NCI-H345 (cell line): ENCODE measurements at regions not wholly inside any gene's neighbourhood (a gene's known extent, or its start where the extent isn't known, plus 50 kb on each side); places are given as distances from the start of the nearest gene placed in this dataset.

ENCODE experiments used
- DNase-seq: peaks from one replicate; lab custom pipeline; 2025; lab: John Stamatoyannopoulos, UW

DNA sequence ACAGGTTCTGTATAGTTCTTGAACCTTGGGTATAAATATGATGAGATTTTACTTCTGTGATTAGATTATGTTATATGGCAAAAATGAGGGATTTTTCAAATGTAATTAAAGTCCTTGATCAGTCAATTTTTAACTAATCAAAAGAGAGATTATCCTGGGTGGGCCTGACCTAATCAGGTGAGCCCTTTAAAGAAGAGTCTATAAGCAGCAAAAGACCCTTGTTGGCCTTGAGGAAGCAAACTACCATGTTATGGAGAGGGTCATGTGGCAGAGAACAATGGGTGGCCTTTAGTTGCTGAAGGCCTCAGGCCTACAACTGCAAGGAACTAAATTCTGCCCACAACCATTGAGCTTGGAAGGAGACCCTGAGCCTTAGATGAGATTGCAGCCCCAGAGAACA is 102.5 kb upstream of the RIPOR2 start:
- DNase-seq: no peak

- DNase-seq: no peak
Measured at GRCh38 chr6:25038999-25039398, 103.2 kb upstream of the RIPOR2 start.

DNA sequence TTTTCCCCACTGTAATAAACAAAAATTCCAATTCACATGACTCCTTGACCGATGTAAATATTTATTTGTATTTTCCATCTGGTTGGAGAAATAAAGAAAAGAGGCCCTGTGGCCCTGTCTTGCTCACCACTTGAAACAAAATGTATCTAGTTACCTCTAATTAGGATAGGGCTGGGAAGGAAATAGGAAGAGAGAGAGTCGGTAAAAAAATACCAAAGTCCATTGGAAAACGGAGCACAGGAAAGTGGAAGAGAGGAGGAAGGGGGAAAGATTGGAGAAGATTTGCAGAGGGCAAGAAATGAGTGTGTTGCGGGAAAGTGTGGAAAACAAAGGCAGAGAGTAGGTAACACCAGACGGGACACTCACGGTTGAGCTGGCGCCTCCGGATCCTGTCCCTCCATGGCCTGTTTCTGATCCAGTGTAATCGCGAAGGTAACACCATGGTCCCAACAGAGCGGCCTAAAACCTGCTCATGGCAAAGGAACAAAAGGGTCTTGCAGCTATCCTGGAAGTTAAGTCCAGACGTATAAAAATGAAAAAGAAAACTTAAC is 105.8 kb upstream of the RIPOR2 start:
- DNase-seq: no peak

GRCh38 chr6:25042036-25042521 is 106.3 kb upstream of the RIPOR2 start:
- no peak for DNase-seq

- DNase-seq: no peak
Measured at GRCh38 chr6:25042536-25042935, 106.8 kb upstream of the RIPOR2 start.

GRCh38 chr6:25042984-25043725 is 107.4 kb upstream of the RIPOR2 start:
- no peak for DNase-seq

GRCh38 chr6:25043892-25044291 is 108.1 kb upstream of the RIPOR2 start:
- no peak for DNase-seq

- no peak for DNase-seq
Measured at GRCh38 chr6:25046942-25047341, 111.2 kb upstream of the RIPOR2 start.

- DNase-seq: no peak
Measured at GRCh38 chr6:25050356-25050755, 114.6 kb upstream of the RIPOR2 start.

DNA sequence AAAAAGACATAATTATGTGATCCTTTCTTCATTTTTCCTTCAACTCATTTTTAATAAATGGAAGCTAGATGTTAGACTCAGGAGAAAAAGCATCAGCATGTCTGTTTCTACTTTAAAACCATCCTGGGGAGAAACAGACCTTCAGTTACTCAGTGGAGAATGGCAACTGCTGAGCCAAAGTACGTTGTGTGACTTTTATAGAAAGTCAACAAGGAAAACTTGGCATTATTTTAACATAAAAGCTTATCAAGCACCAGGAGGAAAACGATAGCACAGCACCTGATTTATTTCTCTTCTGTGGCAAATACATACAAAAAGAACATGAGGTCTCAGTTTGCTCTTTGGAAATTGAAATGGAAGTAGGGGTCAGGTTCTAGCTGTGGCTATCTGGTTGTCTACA is 115.3 kb upstream of the RIPOR2 start:
- no peak for DNase-seq

DNA sequence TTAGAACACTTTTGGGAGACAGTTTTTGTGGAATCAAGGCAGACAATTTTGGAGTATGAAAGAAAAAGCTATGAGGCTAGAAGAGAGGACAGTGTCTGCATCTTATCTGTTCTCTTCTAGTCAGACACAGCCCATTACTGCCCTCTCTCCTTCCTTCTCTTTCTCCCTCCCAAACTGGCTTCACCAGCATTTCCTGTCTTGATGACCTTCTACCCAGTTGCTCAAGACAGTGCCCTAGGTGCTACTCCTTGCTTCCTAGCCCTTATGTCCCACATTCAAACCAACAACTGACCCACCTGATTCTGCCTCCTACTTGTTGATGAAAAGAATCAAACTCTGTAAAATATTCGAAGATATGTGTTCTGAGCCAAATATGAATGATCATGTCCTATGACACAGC is 116.4 kb upstream of the RIPOR2 start:
- DNase-seq: no peak

GRCh38 chr6:25053875-25054371 is 118.2 kb upstream of the RIPOR2 start:
- no peak for DNase-seq

- no peak for DNase-seq
Measured at GRCh38 chr6:25054469-25054868, 118.7 kb upstream of the RIPOR2 start.

GRCh38 chr6:25056130-25056529 is 120.4 kb upstream of the RIPOR2 start:
- DNase-seq: no peak

DNA sequence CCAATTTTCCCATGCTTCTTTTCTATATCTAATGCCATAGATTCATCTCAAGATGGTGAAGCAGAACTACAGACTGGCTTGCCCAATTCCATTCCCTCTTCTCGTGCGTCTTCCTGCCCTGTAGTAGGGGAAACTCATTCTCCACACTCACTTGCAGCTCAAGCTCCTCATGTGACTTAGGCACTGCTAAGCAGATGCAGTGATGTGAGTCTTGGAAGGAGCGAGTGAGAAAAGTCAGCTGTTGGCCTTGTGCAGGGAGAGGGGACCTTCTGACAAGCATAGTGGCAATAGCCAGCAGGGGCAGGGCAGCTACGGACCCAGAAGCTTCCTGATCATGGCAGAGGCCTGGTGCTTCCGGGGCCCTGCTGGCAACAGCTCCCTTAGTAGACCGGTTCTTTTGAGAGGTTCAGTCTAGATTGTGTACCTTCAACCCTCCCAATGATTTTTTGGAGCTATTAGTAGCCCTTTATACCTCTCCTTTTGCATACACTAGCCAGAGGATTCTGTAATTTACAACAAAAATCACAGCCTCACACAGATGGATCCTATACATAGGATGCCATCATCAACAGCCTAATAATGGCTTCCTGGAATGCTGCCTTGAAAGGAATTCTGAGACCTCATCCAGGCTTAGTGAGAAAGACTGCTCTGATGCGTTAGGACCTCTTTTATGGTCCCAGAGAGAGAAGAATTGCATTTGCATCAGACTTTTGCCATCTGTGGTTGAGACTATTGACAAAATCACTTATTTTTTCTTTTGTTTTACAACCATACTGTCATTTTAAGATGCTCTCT is 121.5 kb upstream of the RIPOR2 start:
- DNase-seq: no peak

GRCh38 chr6:25058441-25058840 is 122.7 kb upstream of the RIPOR2 start:
- no peak for DNase-seq

GRCh38 chr6:25058941-25059340 is 123.2 kb upstream of the RIPOR2 start:
- no peak for DNase-seq

GRCh38 chr6:25060522-25060921 is 124.8 kb upstream of the RIPOR2 start:
- DNase-seq: no peak

DNA sequence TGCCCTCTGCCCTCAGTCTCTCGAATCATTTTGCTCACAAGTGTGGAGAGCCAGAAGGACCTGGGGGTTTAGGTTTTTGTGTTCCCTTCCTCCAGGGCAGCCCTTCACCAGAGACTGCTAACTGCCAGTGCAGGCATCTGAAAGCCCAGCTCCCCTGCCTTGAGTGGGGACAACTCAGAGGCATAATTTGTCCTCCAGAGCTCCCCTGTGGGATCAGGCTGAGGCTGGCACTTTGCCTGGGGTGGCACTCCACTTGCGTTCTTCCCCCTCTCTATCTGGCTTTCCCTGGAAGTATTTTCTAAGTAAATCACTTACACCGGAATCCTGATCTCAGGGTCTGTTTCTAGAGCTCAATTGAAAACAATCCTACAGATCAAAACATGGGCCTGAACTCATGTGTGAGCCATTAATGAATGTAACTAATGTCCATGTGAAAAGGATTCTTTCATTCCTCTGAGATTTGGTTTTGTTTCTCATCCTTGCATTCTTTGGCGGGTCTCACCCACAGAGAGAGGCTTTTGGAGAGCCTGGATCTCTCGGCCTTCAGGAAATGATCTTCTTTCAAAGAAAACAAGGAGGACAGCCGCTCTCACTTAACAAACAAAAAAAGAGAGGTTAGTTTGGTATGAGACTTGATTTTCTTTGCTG is 125.7 kb upstream of the RIPOR2 start:
- DNase-seq: no peak

- peak; percentile 49 for DNase-seq
Measured at GRCh38 chr6:25062070-25062811, 126.5 kb upstream of the RIPOR2 start.

- DNase-seq: no peak
Measured at GRCh38 chr6:25064006-25064405, 128.2 kb upstream of the RIPOR2 start.

DNA sequence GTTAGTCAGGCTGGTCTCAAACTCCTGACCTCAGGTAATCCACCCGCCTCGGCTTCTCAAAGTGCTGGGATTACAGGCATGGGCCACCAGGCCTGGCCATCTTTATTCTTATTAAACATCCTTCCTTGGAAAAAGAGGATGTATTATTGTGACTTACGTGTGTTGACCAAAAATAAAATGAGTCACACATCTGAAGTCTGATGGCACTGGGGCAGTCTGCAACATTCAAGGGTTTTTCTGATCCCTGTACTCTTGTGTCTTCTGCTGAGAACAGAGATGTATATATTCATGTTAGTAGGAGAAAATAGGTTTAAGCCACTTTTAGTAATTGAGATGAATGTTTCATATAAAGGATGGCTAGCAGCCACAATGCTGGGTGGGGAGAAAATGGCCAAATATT is 129.9 kb upstream of the RIPOR2 start:
- no peak for DNase-seq
